ENCODE measurements at regions not wholly inside any gene's neighbourhood (a gene's known extent, or its start where the extent isn't known, plus 50 kb on each side); places are given as distances from the start of the nearest gene placed in this dataset.

DNA sequence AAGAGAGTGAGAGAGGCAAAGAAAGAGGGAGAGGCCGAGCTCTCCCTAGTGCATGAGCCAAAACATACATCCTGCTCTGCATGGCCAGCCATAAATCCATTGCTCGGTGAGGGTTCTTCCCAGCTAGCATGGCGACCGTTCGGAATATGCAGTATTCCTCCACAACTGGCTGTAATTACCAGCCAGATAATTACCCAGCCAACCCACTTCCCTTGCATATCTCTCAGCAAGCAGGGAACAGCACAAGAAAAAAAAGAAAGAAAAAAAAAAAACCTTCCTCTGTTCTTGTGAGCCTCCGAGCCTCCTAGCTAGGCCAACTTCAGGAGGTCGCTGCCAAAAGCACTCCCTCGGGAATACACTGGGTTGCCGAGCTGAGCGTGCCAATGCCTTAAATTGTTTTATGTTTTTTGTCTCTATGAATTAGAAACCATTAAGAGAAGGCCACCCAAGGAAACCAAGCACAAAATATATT lies 567.9 kb downstream of the MED13L start:
- TF ChIP-seq, protein P1, sequence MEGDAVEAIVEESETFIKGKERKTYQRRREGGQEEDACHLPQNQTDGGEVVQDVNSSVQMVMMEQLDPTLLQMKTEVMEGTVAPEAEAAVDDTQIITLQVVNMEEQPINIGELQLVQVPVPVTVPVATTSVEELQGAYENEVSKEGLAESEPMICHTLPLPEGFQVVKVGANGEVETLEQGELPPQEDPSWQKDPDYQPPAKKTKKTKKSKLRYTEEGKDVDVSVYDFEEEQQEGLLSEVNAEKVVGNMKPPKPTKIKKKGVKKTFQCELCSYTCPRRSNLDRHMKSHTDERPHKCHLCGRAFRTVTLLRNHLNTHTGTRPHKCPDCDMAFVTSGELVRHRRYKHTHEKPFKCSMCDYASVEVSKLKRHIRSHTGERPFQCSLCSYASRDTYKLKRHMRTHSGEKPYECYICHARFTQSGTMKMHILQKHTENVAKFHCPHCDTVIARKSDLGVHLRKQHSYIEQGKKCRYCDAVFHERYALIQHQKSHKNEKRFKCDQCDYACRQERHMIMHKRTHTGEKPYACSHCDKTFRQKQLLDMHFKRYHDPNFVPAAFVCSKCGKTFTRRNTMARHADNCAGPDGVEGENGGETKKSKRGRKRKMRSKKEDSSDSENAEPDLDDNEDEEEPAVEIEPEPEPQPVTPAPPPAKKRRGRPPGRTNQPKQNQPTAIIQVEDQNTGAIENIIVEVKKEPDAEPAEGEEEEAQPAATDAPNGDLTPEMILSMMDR (IDR thresholded peaks at IDR 0.05; ENCODE audit: control extremely low read depth in 1 of 3, insufficient read depth in 1 of 3, low read depth in 1 of 3, low read length in 3 of 3) = no peak
- no peak for TF ChIP-seq NRF1 (IDR thresholded peaks at IDR 0.05; ENCODE audit: low read depth, low read length)
- no peak for TF ChIP-seq CBX5 (IDR thresholded peaks at IDR 0.05; ENCODE audit: low read depth, low read length)
- no peak for TF ChIP-seq MAX (IDR thresholded peaks at IDR 0.05)
- TF ChIP-seq, protein P2, sequence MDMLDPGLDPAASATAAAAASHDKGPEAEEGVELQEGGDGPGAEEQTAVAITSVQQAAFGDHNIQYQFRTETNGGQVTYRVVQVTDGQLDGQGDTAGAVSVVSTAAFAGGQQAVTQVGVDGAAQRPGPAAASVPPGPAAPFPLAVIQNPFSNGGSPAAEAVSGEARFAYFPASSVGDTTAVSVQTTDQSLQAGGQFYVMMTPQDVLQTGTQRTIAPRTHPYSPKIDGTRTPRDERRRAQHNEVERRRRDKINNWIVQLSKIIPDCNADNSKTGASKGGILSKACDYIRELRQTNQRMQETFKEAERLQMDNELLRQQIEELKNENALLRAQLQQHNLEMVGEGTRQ (IDR thresholded peaks at IDR 0.05; ENCODE audit: low read length) = no peak
- TF ChIP-seq, protein P3, sequence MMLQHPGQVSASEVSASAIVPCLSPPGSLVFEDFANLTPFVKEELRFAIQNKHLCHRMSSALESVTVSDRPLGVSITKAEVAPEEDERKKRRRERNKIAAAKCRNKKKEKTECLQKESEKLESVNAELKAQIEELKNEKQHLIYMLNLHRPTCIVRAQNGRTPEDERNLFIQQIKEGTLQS (IDR thresholded peaks at IDR 0.05; ENCODE audit: insufficient read depth, low read depth, low read length) = no peak
- TF ChIP-seq ATF2 (IDR thresholded peaks at IDR 0.05; ENCODE audit: low read length) = no peak
- no peak for TF ChIP-seq ZNF274 (IDR thresholded peaks at IDR 0.05; ENCODE audit: borderline replicate concordance, extremely low read depth, low read length)
- TF ChIP-seq EP300 (IDR thresholded peaks at IDR 0.05; ENCODE audit: borderline replicate concordance in 1 of 2, low read depth in 2 of 2, low read length in 2 of 2) = no peak
- no peak for TF ChIP-seq SRF (IDR thresholded peaks at IDR 0.05; ENCODE audit: low read depth, low read length)
- TF ChIP-seq POLR2A (IDR thresholded peaks at IDR 0.05; ENCODE audit: control extremely low read depth in 1 of 2, low read depth in 2 of 2, low read length in 2 of 2) = no peak
- no peak for TF ChIP-seq PHF8 (conservative IDR thresholded peaks at IDR 0.05; ENCODE audit: low read depth, low read length)
- no peak for TF ChIP-seq SP2 (IDR thresholded peaks at IDR 0.05; ENCODE audit: low read length)
- no peak for TF ChIP-seq SIN3A (conservative IDR thresholded peaks at IDR 0.05 in 1 of 2, IDR thresholded peaks at IDR 0.05 in 1 of 2; ENCODE audit: low read depth in 1 of 2, low read length in 2 of 2)

All from H1 (cell line).